K562 (cell line): ENCODE measurements at regions not wholly inside any gene's neighbourhood (a gene's known extent, or its start where the extent isn't known, plus 50 kb on each side); places are given as distances from the start of the nearest gene placed in this dataset.
"Not testable (repeated sequence)": the region's sequence is repeated elsewhere in the genome, so short reads cannot be mapped to it uniquely, and the experiment has no call there.

Experiments
- BDP1 ChIP-seq: IDR thresholded peaks from 3 replicates; pipeline ENCODE4 v1.6.1; 2011; ENCODE audit not compliant: insufficient read length, insufficient read depth
- CBX3 ChIP-seq, 2 experiments: IDR thresholded peaks; 1 replicate in 1 of 2; 2 replicates in 1 of 2; pipeline ENCODE4 v1.6.1; 2012; ENCODE audit warnings: inconsistent platforms in 2 of 2, low read length in 2 of 2, borderline replicate concordance in 1 of 2, control low read depth in 1 of 2
- CTCF ChIP-seq, 3 experiments: IDR thresholded peaks in 2 of 3; conservative IDR thresholded peaks in 1 of 3; 2 replicates each; pipeline ENCODE4 v1.5.1; 2011 to 2012; ENCODE audit warnings: low read length in 3 of 3, mild to moderate bottlenecking in 3 of 3, control low read depth in 2 of 3, improper control_type of control experiment in 1 of 3, inconsistent platforms in 1 of 3, low read depth in 1 of 3, mixed read lengths in 1 of 3, moderate library complexity in 1 of 3; ENCODE audit not compliant: insufficient read depth in 2 of 3
- KAT7 ChIP-seq: sonication (generic); formaldehyde crosslinking; IDR thresholded peaks from 2 replicates; pipeline ENCODE4 v1.8.0; 2022; ENCODE audit warnings: missing genetic modification reagents, mild to moderate bottlenecking, borderline replicate concordance
- MAFK ChIP-seq: IDR thresholded peaks from 2 replicates; pipeline ENCODE4 v1.6.1; 2011; ENCODE audit warnings: low read length, improper control_type of control experiment
- RFX5 ChIP-seq: IDR thresholded peaks from 2 replicates; pipeline ENCODE4 v1.6.1; 2011; ENCODE audit warnings: low read depth, mild to moderate bottlenecking, improper control_type of control experiment, low read length
- RNF2 ChIP-seq: sonication (generic); IDR thresholded peaks from 2 replicates; pipeline ENCODE4 v1.6.1; 2016
- ZBTB8A ChIP-seq: fragments of 450-650 bp; IDR thresholded peaks from 2 replicates; pipeline ENCODE4 v1.6.1; 2018; ENCODE audit warnings: mild to moderate bottlenecking, moderate library complexity; ENCODE audit not compliant: partially characterized antibody
- ZNF124 ChIP-seq: sonication (generic); formaldehyde crosslinking; IDR thresholded peaks from 2 replicates; pipeline ENCODE4 v1.8.1; 2022; ENCODE audit warnings: missing genetic modification reagents
- ZNF184 ChIP-seq: sonication (generic); formaldehyde crosslinking; IDR thresholded peaks from 2 replicates; pipeline ENCODE4 v1.5.0; 2020; ENCODE audit warnings: missing genetic modification reagents
- ZNF431 ChIP-seq: sonication (generic); formaldehyde crosslinking; IDR thresholded peaks from 2 replicates; pipeline ENCODE4 v1.8.0; 2022; ENCODE audit warnings: mild to moderate bottlenecking, missing genetic modification reagents
- ZNF639 ChIP-seq, 2 experiments: fragments of 200-800 bp in 1 of 2; sonication (Bioruptor generic) in 1 of 2; sonication (generic) in 1 of 2; formaldehyde crosslinking in 1 of 2; IDR thresholded peaks in 1 of 2; conservative IDR thresholded peaks in 1 of 2; 2 replicates each; pipeline versions ENCODE4 v1.5.0 to v1.6.1; 2016 to 2020; ENCODE audit warnings: missing compliant biosample characterization in 1 of 2, missing genetic modification characterization in 1 of 2, missing genetic modification reagents in 1 of 2
- ZNF77 ChIP-seq: fragments of 250-450 bp; sonication (Bioruptor Pico); IDR thresholded peaks from 2 replicates; pipeline ENCODE4 v1.5.0; 2020

- TF ChIP-seq MAFK; ZNF77 (CRISPR knock-in tag); BDP1; ZNF124; RNF2; ZNF184 (CRISPR knock-in tag); ZNF639 (CRISPR knock-in tag; conservative IDR thresholded peaks at IDR 0.05 in 1 of 2, IDR thresholded peaks at IDR 0.05 in 1 of 2); RFX5; CBX3 (IDR thresholded peaks at IDR 0.05; ENCODE audit: borderline replicate concordance in 1 of 2, low read length in 2 of 2); ZNF431 (CRISPR knock-in tag); ZBTB8A; CTCF (IDR thresholded peaks at IDR 0.05 in 2 of 3, conservative IDR thresholded peaks at IDR 0.05 in 1 of 3; ENCODE audit: insufficient read depth in 2 of 3, low read depth in 1 of 3, low read length in 3 of 3); KAT7: not testable (repeated sequence)
Observed at GRCh38 chr1:221604390-221604789, 137.5 kb downstream of the DUSP10 start.
